ENCODE measurements at regions not wholly inside any gene's neighbourhood (a gene's known extent, or its start where the extent isn't known, plus 50 kb on each side); places are given as distances from the start of the nearest gene placed in this dataset.
"Not testable (repeated sequence)": the region's sequence is repeated elsewhere in the genome, so short reads cannot be mapped to it uniquely, and the experiment has no call there.

GRCh38 chr12:24697295-24697694 is 251.6 kb downstream of the BCAT1 start:
- Histone ChIP-seq H3K4me1 (ENCODE audit: control insufficient read depth, insufficient read depth, low read length) (no peaks in the 10 kb centered on the region), H3K36me3 (ENCODE audit: control insufficient read depth, insufficient read depth, low read length) (no peaks in the 10 kb centered on the region), H3K27ac (ENCODE audit: low read depth, low read length) (no peak overlapping the region), H3K4me3 (ENCODE audit: low read length) (no peak overlapping the region), H3K27me3 (ENCODE audit: control insufficient read depth, insufficient read depth, low read length) (no peaks in the 10 kb centered on the region), H3K9ac (ENCODE audit: low read length) (no peak overlapping the region)

- Histone ChIP-seq H3K27me3 (ENCODE audit: control insufficient read depth, insufficient read depth, low read length) (no peaks in the 10 kb centered on the region), H3K36me3 (ENCODE audit: control insufficient read depth, insufficient read depth, low read length) (no peaks in the 10 kb centered on the region), H3K4me3 (ENCODE audit: low read length) (no peak overlapping the region), H3K27ac (ENCODE audit: low read depth, low read length) (no peak overlapping the region), H3K4me1 (ENCODE audit: control insufficient read depth, insufficient read depth, low read length) (no peaks in the 10 kb centered on the region), H3K9ac (ENCODE audit: low read length) (no peak overlapping the region)
These were observed 252.1 kb downstream of the BCAT1 start for GRCh38 chr12:24696800-24697199.

GRCh38 chr12:24695657-24696329 is 253.1 kb downstream of the BCAT1 start:
- no peaks in the 10 kb centered on the region for H3K27me3 ChIP-seq (ENCODE audit: control insufficient read depth, insufficient read depth, low read length)
- H3K4me3 ChIP-seq (ENCODE audit: low read length), result no peak overlapping the region
- no peaks in the 10 kb centered on the region for H3K4me1 ChIP-seq (ENCODE audit: control insufficient read depth, insufficient read depth, low read length)
- H3K9ac ChIP-seq (ENCODE audit: low read length), result no peak overlapping the region
- H3K36me3 ChIP-seq (ENCODE audit: control insufficient read depth, insufficient read depth, low read length), result no peaks in the 10 kb centered on the region
- no peak overlapping the region for H3K27ac ChIP-seq (ENCODE audit: low read depth, low read length)

GRCh38 chr12:24695103-24695502 is 253.8 kb downstream of the BCAT1 start:
- Histone ChIP-seq H3K27ac (ENCODE audit: low read depth, low read length) (no peak overlapping the region), H3K27me3 (ENCODE audit: control insufficient read depth, insufficient read depth, low read length) (no peaks in the 10 kb centered on the region), H3K4me1 (ENCODE audit: control insufficient read depth, insufficient read depth, low read length) (no peaks in the 10 kb centered on the region), H3K4me3 (ENCODE audit: low read length) (no peak overlapping the region), H3K36me3 (ENCODE audit: control insufficient read depth, insufficient read depth, low read length) (no peaks in the 10 kb centered on the region), H3K9ac (ENCODE audit: low read length) (no peak overlapping the region)

- Histone ChIP-seq H3K4me3 (ENCODE audit: low read length) (no peak overlapping the region), H3K36me3 (ENCODE audit: control insufficient read depth, insufficient read depth, low read length) (no peaks in the 10 kb centered on the region), H3K27me3 (ENCODE audit: control insufficient read depth, insufficient read depth, low read length) (no peaks in the 10 kb centered on the region), H3K9ac (ENCODE audit: low read length) (no peak overlapping the region), H3K27ac (ENCODE audit: low read depth, low read length) (no peak overlapping the region), H3K4me1 (ENCODE audit: control insufficient read depth, insufficient read depth, low read length) (no peaks in the 10 kb centered on the region)
These were observed 260.3 kb downstream of the BCAT1 start for GRCh38 chr12:24688601-24689000.

- H3K4me3 ChIP-seq (ENCODE audit: low read length), result no peak overlapping the region
- no peak overlapping the region for H3K9ac ChIP-seq (ENCODE audit: low read length)
- H3K4me1 ChIP-seq (ENCODE audit: control insufficient read depth, insufficient read depth, low read length), result no peaks in the 10 kb centered on the region
- no peak overlapping the region for H3K27ac ChIP-seq (ENCODE audit: low read depth, low read length)
- no peaks in the 10 kb centered on the region for H3K27me3 ChIP-seq (ENCODE audit: control insufficient read depth, insufficient read depth, low read length)
- no peaks in the 10 kb centered on the region for H3K36me3 ChIP-seq (ENCODE audit: control insufficient read depth, insufficient read depth, low read length)
These were observed 267.3 kb downstream of the BCAT1 start for GRCh38 chr12:24681570-24681969.

- Histone ChIP-seq H3K27ac (ENCODE audit: low read depth, low read length) (no peak overlapping the region), H3K9ac (ENCODE audit: low read length) (no peak overlapping the region), H3K4me1 (ENCODE audit: control insufficient read depth, insufficient read depth, low read length) (no peaks in the 10 kb centered on the region), H3K36me3 (ENCODE audit: control insufficient read depth, insufficient read depth, low read length) (no peaks in the 10 kb centered on the region), H3K27me3 (ENCODE audit: control insufficient read depth, insufficient read depth, low read length) (no peaks in the 10 kb centered on the region), H3K4me3 (ENCODE audit: low read length) (no peak overlapping the region)
These were observed 269.8 kb downstream of the BCAT1 start for GRCh38 chr12:24679126-24679525.

GRCh38 chr12:24678436-24678835 is 270.5 kb downstream of the BCAT1 start:
- Histone ChIP-seq H3K4me1 (ENCODE audit: control insufficient read depth, insufficient read depth, low read length) (no peaks in the 10 kb centered on the region), H3K27ac (ENCODE audit: low read depth, low read length) (no peak overlapping the region), H3K27me3 (ENCODE audit: control insufficient read depth, insufficient read depth, low read length) (no peaks in the 10 kb centered on the region), H3K9ac (ENCODE audit: low read length) (no peak overlapping the region), H3K36me3 (ENCODE audit: control insufficient read depth, insufficient read depth, low read length) (no peaks in the 10 kb centered on the region), H3K4me3 (ENCODE audit: low read length) (no peak overlapping the region)

- Histone ChIP-seq H3K27me3 (ENCODE audit: control insufficient read depth, insufficient read depth, low read length) (no peaks in the 10 kb centered on the region), H3K27ac (ENCODE audit: low read depth, low read length) (no peak overlapping the region), H3K4me3 (ENCODE audit: low read length) (no peak overlapping the region), H3K36me3 (ENCODE audit: control insufficient read depth, insufficient read depth, low read length) (no peaks in the 10 kb centered on the region), H3K4me1 (ENCODE audit: control insufficient read depth, insufficient read depth, low read length) (no peaks in the 10 kb centered on the region), H3K9ac (ENCODE audit: low read length) (no peak overlapping the region)
These were observed 280.3 kb downstream of the BCAT1 start for GRCh38 chr12:24668563-24668962.

GRCh38 chr12:24664161-24664880 is 284.6 kb downstream of the BCAT1 start:
- Histone ChIP-seq H3K4me1 (ENCODE audit: control insufficient read depth, insufficient read depth, low read length) (no peaks in the 10 kb centered on the region), H3K4me3 (ENCODE audit: low read length) (no peak overlapping the region), H3K36me3 (ENCODE audit: control insufficient read depth, insufficient read depth, low read length) (no peaks in the 10 kb centered on the region), H3K27me3 (ENCODE audit: control insufficient read depth, insufficient read depth, low read length) (no peaks in the 10 kb centered on the region), H3K27ac (ENCODE audit: low read depth, low read length) (no peak overlapping the region), H3K9ac (ENCODE audit: low read length) (no peak overlapping the region)

- Histone ChIP-seq H3K27me3 (ENCODE audit: control insufficient read depth, insufficient read depth, low read length) (no peaks in the 10 kb centered on the region), H3K4me1 (ENCODE audit: control insufficient read depth, insufficient read depth, low read length) (no peaks in the 10 kb centered on the region), H3K4me3 (ENCODE audit: low read length) (no peak overlapping the region), H3K36me3 (ENCODE audit: control insufficient read depth, insufficient read depth, low read length) (no peaks in the 10 kb centered on the region), H3K9ac (ENCODE audit: low read length) (no peak overlapping the region), H3K27ac (ENCODE audit: low read depth, low read length) (no peak overlapping the region)
These were observed 287.2 kb downstream of the BCAT1 start for GRCh38 chr12:24661657-24662096.

- H3K4me1 ChIP-seq (ENCODE audit: control insufficient read depth, insufficient read depth, low read length), result no peaks in the 10 kb centered on the region
- no peak overlapping the region for H3K27ac ChIP-seq (ENCODE audit: low read depth, low read length)
- H3K9ac ChIP-seq (ENCODE audit: low read length), result no peak overlapping the region
- no peaks in the 10 kb centered on the region for H3K36me3 ChIP-seq (ENCODE audit: control insufficient read depth, insufficient read depth, low read length)
- no peak overlapping the region for H3K4me3 ChIP-seq (ENCODE audit: low read length)
- H3K27me3 ChIP-seq (ENCODE audit: control insufficient read depth, insufficient read depth, low read length), result no peaks in the 10 kb centered on the region
These were observed 289.9 kb downstream of the BCAT1 start for GRCh38 chr12:24659016-24659415.

- H3K36me3 ChIP-seq (ENCODE audit: control insufficient read depth, insufficient read depth, low read length); H3K4me3 ChIP-seq (ENCODE audit: low read length); H3K9ac ChIP-seq (ENCODE audit: low read length); H3K4me1 ChIP-seq (ENCODE audit: control insufficient read depth, insufficient read depth, low read length); H3K27me3 ChIP-seq (ENCODE audit: control insufficient read depth, insufficient read depth, low read length); H3K27ac ChIP-seq (ENCODE audit: low read depth, low read length): not testable (repeated sequence)
These were observed 294.6 kb downstream of the BCAT1 start for GRCh38 chr12:24654344-24654743.
